ENCODE measurements at regions not wholly inside any gene's neighbourhood (a gene's known extent, or its start where the extent isn't known, plus 50 kb on each side); places are given as distances from the start of the nearest gene placed in this dataset.

DNA sequence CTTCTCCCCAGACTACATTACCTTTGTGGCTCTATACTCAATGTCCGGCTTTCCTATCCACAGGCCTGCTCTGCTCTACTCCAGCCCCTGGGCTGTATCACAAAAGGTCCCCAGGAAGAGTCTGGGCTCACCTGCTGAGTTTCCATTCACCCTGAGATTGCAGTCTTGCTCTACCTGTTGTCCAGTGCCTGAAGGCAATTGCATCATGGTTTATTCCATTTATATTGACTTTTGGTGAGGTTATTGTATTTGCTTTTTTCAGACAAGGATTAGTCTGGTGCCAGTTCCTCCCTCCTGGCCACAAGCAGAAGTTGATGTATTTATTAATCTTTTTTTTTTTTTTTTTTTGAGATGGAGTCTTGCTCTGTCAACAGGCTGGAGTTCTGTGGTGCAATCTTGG is 273.1 kb downstream of the XPNPEP1 start:
- TF ChIP-seq, protein P1, sequence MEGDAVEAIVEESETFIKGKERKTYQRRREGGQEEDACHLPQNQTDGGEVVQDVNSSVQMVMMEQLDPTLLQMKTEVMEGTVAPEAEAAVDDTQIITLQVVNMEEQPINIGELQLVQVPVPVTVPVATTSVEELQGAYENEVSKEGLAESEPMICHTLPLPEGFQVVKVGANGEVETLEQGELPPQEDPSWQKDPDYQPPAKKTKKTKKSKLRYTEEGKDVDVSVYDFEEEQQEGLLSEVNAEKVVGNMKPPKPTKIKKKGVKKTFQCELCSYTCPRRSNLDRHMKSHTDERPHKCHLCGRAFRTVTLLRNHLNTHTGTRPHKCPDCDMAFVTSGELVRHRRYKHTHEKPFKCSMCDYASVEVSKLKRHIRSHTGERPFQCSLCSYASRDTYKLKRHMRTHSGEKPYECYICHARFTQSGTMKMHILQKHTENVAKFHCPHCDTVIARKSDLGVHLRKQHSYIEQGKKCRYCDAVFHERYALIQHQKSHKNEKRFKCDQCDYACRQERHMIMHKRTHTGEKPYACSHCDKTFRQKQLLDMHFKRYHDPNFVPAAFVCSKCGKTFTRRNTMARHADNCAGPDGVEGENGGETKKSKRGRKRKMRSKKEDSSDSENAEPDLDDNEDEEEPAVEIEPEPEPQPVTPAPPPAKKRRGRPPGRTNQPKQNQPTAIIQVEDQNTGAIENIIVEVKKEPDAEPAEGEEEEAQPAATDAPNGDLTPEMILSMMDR (conservative IDR thresholded peaks at IDR 0.05; ENCODE audit: low read length): no peak
- no peak for TF ChIP-seq EZH2phosphoT487 (IDR thresholded peaks at IDR 0.05; ENCODE audit: borderline replicate concordance, low read depth, low read length)

All from OCI-LY7 (cell line).